K562 (cell line): ENCODE measurements at regions not wholly inside any gene's neighbourhood (a gene's known extent, or its start where the extent isn't known, plus 50 kb on each side); places are given as distances from the start of the nearest gene placed in this dataset.

ENCODE experiments used
- CBX3 ChIP-seq, 2 experiments: IDR thresholded peaks; 1 replicate in 1 of 2; 2 replicates in 1 of 2; pipeline ENCODE4 v1.6.1; 2012; ENCODE audit warnings: inconsistent platforms in 2 of 2, low read length in 2 of 2, borderline replicate concordance in 1 of 2, control low read depth in 1 of 2
- GATAD2A ChIP-seq: fragments of 450-650 bp; IDR thresholded peaks from 2 replicates; pipeline ENCODE4 v1.6.1; 2017
- HDGF ChIP-seq: fragments of 450-650 bp; IDR thresholded peaks from 2 replicates; pipeline ENCODE4 v1.6.1; 2016
- MTF1 ChIP-seq: fragments of 250-450 bp; sonication (Bioruptor Pico); IDR thresholded peaks from 2 replicates; pipeline ENCODE4 v1.9.0; 2021; ENCODE audit warnings: moderate library complexity, mild to moderate bottlenecking, inconsistent platforms, borderline replicate concordance
- NFRKB ChIP-seq: fragments of 450-650 bp; IDR thresholded peaks from 2 replicates; pipeline ENCODE4 v1.6.1; 2016; ENCODE audit warnings: low read depth
- RBBP5 ChIP-seq: fragments of 200-600 bp; sonication (generic); IDR thresholded peaks from 2 replicates; pipeline ENCODE4 v1.6.1; 2012; ENCODE audit warnings: borderline replicate concordance, mild to moderate bottlenecking, low read length, control low read depth, inconsistent platforms; ENCODE audit not compliant: insufficient read depth, poor library complexity, severe bottlenecking
- RBM14 ChIP-seq: fragments of 200-400 bp; formaldehyde crosslinking; IDR thresholded peaks from 2 replicates; pipeline ENCODE4 v1.6.1; 2018; ENCODE audit warnings: low read depth, mild to moderate bottlenecking, low read length, moderate library complexity, borderline replicate concordance; ENCODE audit not compliant: insufficient read depth
- SMAD4 ChIP-seq: fragments of 250-450 bp; sonication (Bioruptor Pico); conservative IDR thresholded peaks from 2 replicates; pipeline ENCODE4 v1.8.0; 2021; ENCODE audit warnings: inconsistent platforms, mild to moderate bottlenecking, moderate library complexity
- SMARCB1 ChIP-seq: IDR thresholded peaks from 2 replicates; pipeline ENCODE4 v1.6.1; 2011; ENCODE audit warnings: improper control_type of control experiment, low read depth; ENCODE audit not compliant: insufficient read length
- SRSF1 ChIP-seq: fragments of 200-400 bp; formaldehyde crosslinking; IDR thresholded peaks from 2 replicates; pipeline ENCODE4 v1.6.1; 2017; ENCODE audit warnings: mild to moderate bottlenecking, low read depth, low read length, moderate library complexity
- TCF3 ChIP-seq: sonication (generic); formaldehyde crosslinking; IDR thresholded peaks from 2 replicates; pipeline ENCODE4 v1.4.0; 2020; ENCODE audit warnings: mild to moderate bottlenecking, missing genetic modification reagents
- ZFP30 ChIP-seq: fragments of 250-450 bp; sonication (Bioruptor Pico); IDR thresholded peaks from 2 replicates; pipeline ENCODE4 v1.8.0; 2022; ENCODE audit warnings: moderate library complexity, mild to moderate bottlenecking, inconsistent platforms, borderline replicate concordance
- TF ChIP-seq, protein P1 (sequence below): sonication (generic); formaldehyde crosslinking; IDR thresholded peaks from 2 replicates; pipeline ENCODE4 v1.8.0; 2022; ENCODE audit warnings: mild to moderate bottlenecking, missing genetic modification reagents, borderline replicate concordance
- TF ChIP-seq, protein P2 (sequence below): fragments of 250-450 bp; sonication (Bioruptor Pico); IDR thresholded peaks from 2 replicates; pipeline ENCODE4 v1.5.0; 2021; ENCODE audit warnings: mild to moderate bottlenecking, borderline replicate concordance
- TF ChIP-seq, protein P3 (sequence below): fragments of 450-650 bp; IDR thresholded peaks from 2 replicates; pipeline ENCODE4 v1.6.1; 2016; ENCODE audit warnings: mild to moderate bottlenecking
- TF ChIP-seq, protein P4 (sequence below): fragments of 250-450 bp; sonication (Bioruptor Pico); IDR thresholded peaks from 2 replicates; pipeline ENCODE4 v1.4.0; 2020; ENCODE audit warnings: borderline replicate concordance
- TF ChIP-seq, protein P5 (sequence below), 2 experiments: fragments of 450-650 bp in 1 of 2; sonication (generic) in 1 of 2; formaldehyde crosslinking; conservative IDR thresholded peaks; 2 replicates each; pipeline versions ENCODE4 v1.4.0 to v1.8.1; 2020 to 2022; ENCODE audit warnings: mild to moderate bottlenecking in 1 of 2, missing genetic modification reagents in 1 of 2

DNA sequence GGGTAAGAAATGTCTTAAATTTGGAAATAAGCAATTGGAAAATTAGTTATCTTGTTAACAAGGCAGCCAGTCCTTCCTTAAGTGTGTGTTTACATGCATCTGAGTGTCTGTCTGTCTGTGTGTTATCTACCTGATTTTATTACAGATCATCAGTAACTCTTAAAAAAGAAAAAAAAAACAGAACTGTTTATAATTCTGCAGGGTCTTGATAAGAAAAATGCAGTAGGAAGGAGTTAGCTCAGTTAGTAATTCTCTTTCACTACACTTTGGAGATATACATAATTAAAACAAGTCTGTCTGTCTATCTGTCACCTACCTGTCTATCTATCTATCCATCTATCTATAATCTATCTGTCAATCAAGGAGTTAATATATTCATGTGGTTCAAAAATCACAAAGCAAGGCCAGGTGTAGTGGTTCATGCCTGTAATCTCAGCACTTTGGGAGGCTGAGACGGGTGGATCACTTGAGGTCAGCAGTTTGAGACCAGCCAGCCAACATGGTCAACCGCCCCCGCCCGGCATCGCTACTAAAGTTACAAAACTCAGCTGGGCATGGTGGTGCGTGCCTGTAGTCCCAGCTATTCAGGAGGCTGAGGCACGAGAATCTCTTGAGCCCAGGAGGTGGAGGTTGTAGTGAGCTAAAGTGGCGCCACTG lies 135.5 kb upstream of the SGO1 start (continued):
- TF ChIP-seq, protein P1, sequence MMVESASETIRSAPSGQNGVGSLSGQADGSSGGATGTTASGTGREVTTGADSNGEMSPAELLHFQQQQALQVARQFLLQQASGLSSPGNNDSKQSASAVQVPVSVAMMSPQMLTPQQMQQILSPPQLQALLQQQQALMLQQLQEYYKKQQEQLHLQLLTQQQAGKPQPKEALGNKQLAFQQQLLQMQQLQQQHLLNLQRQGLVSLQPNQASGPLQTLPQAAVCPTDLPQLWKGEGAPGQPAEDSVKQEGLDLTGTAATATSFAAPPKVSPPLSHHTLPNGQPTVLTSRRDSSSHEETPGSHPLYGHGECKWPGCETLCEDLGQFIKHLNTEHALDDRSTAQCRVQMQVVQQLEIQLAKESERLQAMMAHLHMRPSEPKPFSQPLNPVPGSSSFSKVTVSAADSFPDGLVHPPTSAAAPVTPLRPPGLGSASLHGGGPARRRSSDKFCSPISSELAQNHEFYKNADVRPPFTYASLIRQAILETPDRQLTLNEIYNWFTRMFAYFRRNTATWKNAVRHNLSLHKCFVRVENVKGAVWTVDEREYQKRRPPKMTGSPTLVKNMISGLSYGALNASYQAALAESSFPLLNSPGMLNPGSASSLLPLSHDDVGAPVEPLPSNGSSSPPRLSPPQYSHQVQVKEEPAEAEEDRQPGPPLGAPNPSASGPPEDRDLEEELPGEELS (CRISPR knock-in tag): no peak
- TF ChIP-seq, protein P2, sequence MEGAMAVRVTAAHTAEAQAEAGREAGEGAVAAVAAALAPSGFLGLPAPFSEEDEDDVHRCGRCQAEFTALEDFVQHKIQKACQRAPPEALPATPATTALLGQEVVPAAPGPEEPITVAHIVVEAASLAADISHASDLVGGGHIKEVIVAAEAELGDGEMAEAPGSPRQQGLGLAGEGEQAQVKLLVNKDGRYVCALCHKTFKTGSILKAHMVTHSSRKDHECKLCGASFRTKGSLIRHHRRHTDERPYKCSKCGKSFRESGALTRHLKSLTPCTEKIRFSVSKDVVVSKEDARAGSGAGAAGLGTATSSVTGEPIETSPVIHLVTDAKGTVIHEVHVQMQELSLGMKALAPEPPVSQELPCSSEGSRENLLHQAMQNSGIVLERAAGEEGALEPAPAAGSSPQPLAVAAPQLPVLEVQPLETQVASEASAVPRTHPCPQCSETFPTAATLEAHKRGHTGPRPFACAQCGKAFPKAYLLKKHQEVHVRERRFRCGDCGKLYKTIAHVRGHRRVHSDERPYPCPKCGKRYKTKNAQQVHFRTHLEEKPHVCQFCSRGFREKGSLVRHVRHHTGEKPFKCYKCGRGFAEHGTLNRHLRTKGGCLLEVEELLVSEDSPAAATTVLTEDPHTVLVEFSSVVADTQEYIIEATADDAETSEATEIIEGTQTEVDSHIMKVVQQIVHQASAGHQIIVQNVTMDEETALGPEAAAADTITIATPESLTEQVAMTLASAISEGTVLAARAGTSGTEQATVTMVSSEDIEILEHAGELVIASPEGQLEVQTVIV (CRISPR knock-in tag): no peak
- no peak for TF ChIP-seq CBX3 (IDR thresholded peaks at IDR 0.05; ENCODE audit: borderline replicate concordance in 1 of 2, low read length in 2 of 2)
- TF ChIP-seq MTF1 (CRISPR knock-in tag): no peak
- 0 out of 2 replicates have a peak, but pooled peaks have one; percentile 7 for TF ChIP-seq SMAD4
- no peak for TF ChIP-seq RBM14
- peak; percentile 54 for TF ChIP-seq TCF3
- TF ChIP-seq NFRKB: peak; percentile 80; the same call in 1 of the 2 replicates
- TF ChIP-seq, protein P3, sequence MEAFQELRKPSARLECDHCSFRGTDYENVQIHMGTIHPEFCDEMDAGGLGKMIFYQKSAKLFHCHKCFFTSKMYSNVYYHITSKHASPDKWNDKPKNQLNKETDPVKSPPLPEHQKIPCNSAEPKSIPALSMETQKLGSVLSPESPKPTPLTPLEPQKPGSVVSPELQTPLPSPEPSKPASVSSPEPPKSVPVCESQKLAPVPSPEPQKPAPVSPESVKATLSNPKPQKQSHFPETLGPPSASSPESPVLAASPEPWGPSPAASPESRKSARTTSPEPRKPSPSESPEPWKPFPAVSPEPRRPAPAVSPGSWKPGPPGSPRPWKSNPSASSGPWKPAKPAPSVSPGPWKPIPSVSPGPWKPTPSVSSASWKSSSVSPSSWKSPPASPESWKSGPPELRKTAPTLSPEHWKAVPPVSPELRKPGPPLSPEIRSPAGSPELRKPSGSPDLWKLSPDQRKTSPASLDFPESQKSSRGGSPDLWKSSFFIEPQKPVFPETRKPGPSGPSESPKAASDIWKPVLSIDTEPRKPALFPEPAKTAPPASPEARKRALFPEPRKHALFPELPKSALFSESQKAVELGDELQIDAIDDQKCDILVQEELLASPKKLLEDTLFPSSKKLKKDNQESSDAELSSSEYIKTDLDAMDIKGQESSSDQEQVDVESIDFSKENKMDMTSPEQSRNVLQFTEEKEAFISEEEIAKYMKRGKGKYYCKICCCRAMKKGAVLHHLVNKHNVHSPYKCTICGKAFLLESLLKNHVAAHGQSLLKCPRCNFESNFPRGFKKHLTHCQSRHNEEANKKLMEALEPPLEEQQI: no peak
- TF ChIP-seq HDGF: 0 out of 2 replicates have a peak, but pooled peaks have one; percentile 67
- no peak for TF ChIP-seq SRSF1
- TF ChIP-seq SMARCB1: no peak
- TF ChIP-seq, protein P4, sequence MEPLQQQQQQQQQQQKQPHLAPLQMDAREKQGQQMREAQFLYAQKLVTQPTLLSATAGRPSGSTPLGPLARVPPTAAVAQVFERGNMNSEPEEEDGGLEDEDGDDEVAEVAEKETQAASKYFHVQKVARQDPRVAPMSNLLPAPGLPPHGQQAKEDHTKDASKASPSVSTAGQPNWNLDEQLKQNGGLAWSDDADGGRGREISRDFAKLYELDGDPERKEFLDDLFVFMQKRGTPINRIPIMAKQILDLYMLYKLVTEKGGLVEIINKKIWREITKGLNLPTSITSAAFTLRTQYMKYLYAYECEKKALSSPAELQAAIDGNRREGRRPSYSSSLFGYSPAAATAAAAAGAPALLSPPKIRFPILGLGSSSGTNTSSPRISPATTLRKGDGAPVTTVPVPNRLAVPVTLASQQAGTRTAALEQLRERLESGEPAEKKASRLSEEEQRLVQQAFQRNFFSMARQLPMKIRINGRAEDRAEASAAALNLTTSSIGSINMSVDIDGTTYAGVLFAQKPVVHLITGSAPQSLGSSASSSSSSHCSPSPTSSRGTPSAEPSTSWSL (CRISPR knock-in tag): no peak
- TF ChIP-seq, protein P5, sequence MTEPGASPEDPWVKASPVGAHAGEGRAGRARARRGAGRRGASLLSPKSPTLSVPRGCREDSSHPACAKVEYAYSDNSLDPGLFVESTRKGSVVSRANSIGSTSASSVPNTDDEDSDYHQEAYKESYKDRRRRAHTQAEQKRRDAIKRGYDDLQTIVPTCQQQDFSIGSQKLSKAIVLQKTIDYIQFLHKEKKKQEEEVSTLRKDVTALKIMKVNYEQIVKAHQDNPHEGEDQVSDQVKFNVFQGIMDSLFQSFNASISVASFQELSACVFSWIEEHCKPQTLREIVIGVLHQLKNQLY (CRISPR knock-in tag; conservative IDR thresholded peaks at IDR 0.05): no peak
- 0 out of 2 replicates have a peak, but pooled peaks have one; percentile 14 for TF ChIP-seq GATAD2A
- no peak for TF ChIP-seq ZFP30 (CRISPR knock-in tag)
- TF ChIP-seq RBBP5: peak; percentile 70
